Naive thymus-derived CD4-positive, alpha-beta T cell (primary cell): ENCODE measurements at regions not wholly inside any gene's neighbourhood (a gene's known extent, or its start where the extent isn't known, plus 50 kb on each side); places are given as distances from the start of the nearest gene placed in this dataset.

Experiments
- ATAC-seq: fragments of 150-1000 bp; cut with Tn5 transposase; 2 replicates; pipeline ENCODE4 v1.10.0; 2021; ENCODE audit warnings: mild to moderate bottlenecking, moderate library complexity
- CTCF ChIA-PET: fragments of 350-600 bp; sonication (Branson Sonifier 250); formaldehyde crosslinking; loops from one replicate; lab custom pipeline; 2021; ENCODE audit warnings: antibody characterized with exemption; lab: Charles Lee
- POLR2A ChIA-PET: fragments of 350-600 bp; sonication (Branson Sonifier 250); formaldehyde crosslinking; loops from one replicate; lab custom pipeline; 2021; ENCODE audit warnings: antibody characterized with exemption, inconsistent platforms; lab: Charles Lee
- DNase-seq, 9 donors: peaks; one replicate each; pipeline versions ENCODE4 v3.0.0 to v3.0.0-alpha.2; 2020 to 2022; ENCODE audit warnings: mixed read lengths in 1 of 9
- H3K27ac ChIP-seq: one replicate; pipeline ENCODE4 v1.7.0; 2013; ENCODE audit warnings: mild to moderate bottlenecking, low read depth, low read length, moderate library complexity
- H3K27me3 ChIP-seq, 2 donors: one replicate each; pipeline ENCODE4 v1.7.0; 2013; ENCODE audit warnings: low read length in 2 of 2, mild to moderate bottlenecking in 2 of 2, moderate library complexity in 2 of 2; ENCODE audit not compliant: control insufficient read depth in 2 of 2, insufficient read depth in 2 of 2
- H3K36me3 ChIP-seq, 3 experiments: 1 replicate in 2 of 3; 2 replicates in 1 of 3; pipeline ENCODE4 v1.7.0; 2013; ENCODE audit warnings: low read length in 3 of 3, mild to moderate bottlenecking in 3 of 3, moderate library complexity in 1 of 3; ENCODE audit not compliant: insufficient read depth in 3 of 3, control insufficient read depth in 2 of 3
- H3K4me1 ChIP-seq, 2 donors: one replicate each; pipeline ENCODE4 v1.7.0; 2013; ENCODE audit warnings: low read length in 2 of 2, mild to moderate bottlenecking in 2 of 2, moderate library complexity in 1 of 2; ENCODE audit not compliant: control insufficient read depth in 2 of 2, insufficient read depth in 2 of 2
- H3K4me3 ChIP-seq: 2 replicates; pipeline ENCODE4 v1.7.0; 2013; ENCODE audit warnings: mild to moderate bottlenecking, low read length
- H3K9me3 ChIP-seq, 3 experiments: 1 replicate in 2 of 3; 2 replicates in 1 of 3; pipeline ENCODE4 v1.7.0; 2013; ENCODE audit warnings: low read length in 3 of 3; ENCODE audit not compliant: control insufficient read depth in 2 of 3
- H3K27ac Mint-ChIP-seq, 9 donors: one replicate each; pipeline ENCODE4 v1.8.0; 2020 to 2022; ENCODE audit warnings: mixed read lengths in 9 of 9, mild to moderate bottlenecking in 8 of 9, moderate library complexity in 5 of 9, inconsistent platforms in 2 of 9
- H3K27me3 Mint-ChIP-seq, 5 donors: one replicate each; pipeline ENCODE4 v1.8.0; 2021 to 2022; ENCODE audit warnings: mixed read lengths in 5 of 5, mild to moderate bottlenecking in 1 of 5
- H3K36me3 Mint-ChIP-seq, 5 donors: one replicate each; pipeline ENCODE4 v1.8.0; 2020 to 2022; ENCODE audit warnings: mixed read lengths in 5 of 5, mild to moderate bottlenecking in 3 of 5, inconsistent platforms in 1 of 5
- H3K4me1 Mint-ChIP-seq, 7 donors: one replicate each; pipeline ENCODE4 v1.8.0; 2020 to 2022; ENCODE audit warnings: mixed read lengths in 7 of 7, mild to moderate bottlenecking in 3 of 7, inconsistent platforms in 1 of 7
- H3K4me3 Mint-ChIP-seq, 10 donors: one replicate each; pipeline ENCODE4 v1.8.0; 2020 to 2022; ENCODE audit warnings: mild to moderate bottlenecking in 10 of 10, mixed read lengths in 10 of 10, moderate library complexity in 6 of 10, inconsistent platforms in 2 of 10
- H3K9me3 Mint-ChIP-seq, 11 donors: one replicate each; pipeline ENCODE4 v1.8.0; 2020 to 2022; ENCODE audit warnings: mixed read lengths in 11 of 11, mild to moderate bottlenecking in 4 of 11, inconsistent platforms in 1 of 11, moderate library complexity in 1 of 11
- intact Hi-C, 2 donors: fragments of 100-400 bp; cut with micrococcal nuclease; formaldehyde crosslinking; loops; one replicate each; pipeline ENCODE4 v1.15.1; 2023

- Mint-ChIP-seq H3K27me3 (peaks cover 0 to 5% (median 0%) of the 10 kb centered on the region in 5 donors), H3K4me3 (no peak overlapping the region), H3K36me3 (no peaks in the 10 kb centered on the region), H3K27ac (no peak overlapping the region), H3K9me3 (peaks cover 0 to 8% (median 0%) of the 10 kb centered on the region in 11 donors), H3K4me1 (no peaks in the 10 kb centered on the region)
- ChIA-PET POLR2A (no interaction called here), CTCF (no interaction called here)
- Histone ChIP-seq H3K9me3 (no peaks in the 10 kb centered on the region), H3K4me3 (no peak overlapping the region), H3K27me3 (no peaks in the 10 kb centered on the region), H3K27ac (no peak overlapping the region), H3K36me3 (no peaks in the 10 kb centered on the region), H3K4me1 (no peaks in the 10 kb centered on the region)
- intact Hi-C loops: loop anchor here in 1 of 2 donors (5.0 kb wide), 1 partner anchor 293 kb away; no protein-coding TSS in a partner anchor
- ATAC-seq (no peak), DNase-seq (no peak)
Observed at GRCh38 chr2:56009758-56010458, 86.3 kb upstream of the EFEMP1 start.

GRCh38 chr2:56011624-56012023 is 88.0 kb upstream of the EFEMP1 start:
- Histone ChIP-seq H3K36me3 (no peaks in the 10 kb centered on the region), H3K27me3 (no peaks in the 10 kb centered on the region), H3K27ac (no peak overlapping the region), H3K4me3 (no peak overlapping the region), H3K9me3 (no peaks in the 10 kb centered on the region), H3K4me1 (no peaks in the 10 kb centered on the region)
- no peak for ATAC-seq
- CTCF ChIA-PET: no interaction called here
- no peaks in the 10 kb centered on the region for H3K36me3 Mint-ChIP-seq
- no peak overlapping the region for H3K27ac Mint-ChIP-seq
- POLR2A ChIA-PET: no interaction called here
- peaks cover 0 to 3% (median 0%) of the 10 kb centered on the region in 11 donors for H3K9me3 Mint-ChIP-seq
- H3K27me3 Mint-ChIP-seq: peaks cover 0 to 5% (median 3%) of the 10 kb centered on the region in 5 donors
- intact Hi-C loops: no loop called here
- no peak overlapping the region for H3K4me3 Mint-ChIP-seq
- no peaks in the 10 kb centered on the region for H3K4me1 Mint-ChIP-seq
- no peak for DNase-seq

- intact Hi-C loops: no loop called here
- DNase-seq (no peak), ATAC-seq (no peak)
- Histone ChIP-seq H3K27me3 (no peaks in the 10 kb centered on the region), H3K4me3 (no peak overlapping the region), H3K27ac (no peak overlapping the region), H3K9me3 (no peaks in the 10 kb centered on the region), H3K36me3 (no peaks in the 10 kb centered on the region), H3K4me1 (no peaks in the 10 kb centered on the region)
- ChIA-PET POLR2A (no interaction called here), CTCF (no interaction called here)
- Mint-ChIP-seq H3K4me1 (no peaks in the 10 kb centered on the region), H3K4me3 (no peak overlapping the region), H3K27ac (no peak overlapping the region), H3K36me3 (no peaks in the 10 kb centered on the region), H3K27me3 (peaks cover 0 to 5% (median 3%) of the 10 kb centered on the region in 5 donors), H3K9me3 (peaks cover 0 to 3% (median 0%) of the 10 kb centered on the region in 11 donors)
Observed at GRCh38 chr2:56012221-56012765, 88.7 kb upstream of the EFEMP1 start.

GRCh38 chr2:56013475-56013874 is 89.9 kb upstream of the EFEMP1 start:
- no peak overlapping the region for H3K27ac ChIP-seq
- H3K4me1 ChIP-seq: no peaks in the 10 kb centered on the region
- Mint-ChIP-seq H3K4me3 (no peak overlapping the region), H3K27ac (no peak overlapping the region), H3K36me3 (no peaks in the 10 kb centered on the region), H3K27me3 (peaks cover 0 to 5% (median 3%) of the 10 kb centered on the region in 5 donors), H3K4me1 (no peaks in the 10 kb centered on the region), H3K9me3 (no peaks in the 10 kb centered on the region)
- H3K9me3 ChIP-seq: no peaks in the 10 kb centered on the region
- intact Hi-C loops: no loop called here
- ATAC-seq: no peak
- no peaks in the 10 kb centered on the region for H3K36me3 ChIP-seq
- DNase-seq: no peak
- POLR2A ChIA-PET: no interaction called here
- CTCF ChIA-PET: no interaction called here
- no peaks in the 10 kb centered on the region for H3K27me3 ChIP-seq
- no peak overlapping the region for H3K4me3 ChIP-seq

- Histone ChIP-seq H3K27ac (no peak overlapping the region), H3K4me3 (no peak overlapping the region), H3K27me3 (no peaks in the 10 kb centered on the region), H3K36me3 (no peaks in the 10 kb centered on the region), H3K4me1 (no peaks in the 10 kb centered on the region), H3K9me3 (no peaks in the 10 kb centered on the region)
- intact Hi-C loops: no loop called here
- no peak overlapping the region for H3K4me3 Mint-ChIP-seq
- POLR2A ChIA-PET: no interaction called here
- peaks cover 0 to 5% (median 3%) of the 10 kb centered on the region in 5 donors for H3K27me3 Mint-ChIP-seq
- no peak overlapping the region for H3K27ac Mint-ChIP-seq
- H3K9me3 Mint-ChIP-seq: no peaks in the 10 kb centered on the region
- no peaks in the 10 kb centered on the region for H3K36me3 Mint-ChIP-seq
- CTCF ChIA-PET: no interaction called here
- DNase-seq (no peak), ATAC-seq (no peak)
- H3K4me1 Mint-ChIP-seq: no peaks in the 10 kb centered on the region
Observed at GRCh38 chr2:56014046-56014730, 90.6 kb upstream of the EFEMP1 start.

- POLR2A ChIA-PET: no interaction called here
- ATAC-seq: no peak
- Mint-ChIP-seq H3K4me3 (no peak overlapping the region), H3K36me3 (no peaks in the 10 kb centered on the region), H3K9me3 (peaks cover 0 to 2% (median 0%) of the 10 kb centered on the region in 11 donors), H3K27me3 (peaks cover 0 to 5% (median 3%) of the 10 kb centered on the region in 5 donors), H3K27ac (no peak overlapping the region), H3K4me1 (no peaks in the 10 kb centered on the region)
- DNase-seq: no peak
- Histone ChIP-seq H3K36me3 (no peaks in the 10 kb centered on the region), H3K4me1 (no peaks in the 10 kb centered on the region), H3K27ac (no peak overlapping the region), H3K9me3 (no peaks in the 10 kb centered on the region), H3K27me3 (no peaks in the 10 kb centered on the region), H3K4me3 (no peak overlapping the region)
- intact Hi-C loops: no loop called here
- CTCF ChIA-PET: no interaction called here
Observed at GRCh38 chr2:56015711-56016115, 92.1 kb upstream of the EFEMP1 start.
